Inferior parietal cortex (tissue), 1 donor: ENCODE measurements at regions not wholly inside any gene's neighbourhood (a gene's known extent, or its start where the extent isn't known, plus 50 kb on each side); places are given as distances from the start of the nearest gene placed in this dataset.

ENCODE experiments used
- DNase-seq: peaks from one replicate; pipeline ENCODE4 v3.0.0-alpha.2; 2016; ENCODE audit errors: extremely low spot score

DNA sequence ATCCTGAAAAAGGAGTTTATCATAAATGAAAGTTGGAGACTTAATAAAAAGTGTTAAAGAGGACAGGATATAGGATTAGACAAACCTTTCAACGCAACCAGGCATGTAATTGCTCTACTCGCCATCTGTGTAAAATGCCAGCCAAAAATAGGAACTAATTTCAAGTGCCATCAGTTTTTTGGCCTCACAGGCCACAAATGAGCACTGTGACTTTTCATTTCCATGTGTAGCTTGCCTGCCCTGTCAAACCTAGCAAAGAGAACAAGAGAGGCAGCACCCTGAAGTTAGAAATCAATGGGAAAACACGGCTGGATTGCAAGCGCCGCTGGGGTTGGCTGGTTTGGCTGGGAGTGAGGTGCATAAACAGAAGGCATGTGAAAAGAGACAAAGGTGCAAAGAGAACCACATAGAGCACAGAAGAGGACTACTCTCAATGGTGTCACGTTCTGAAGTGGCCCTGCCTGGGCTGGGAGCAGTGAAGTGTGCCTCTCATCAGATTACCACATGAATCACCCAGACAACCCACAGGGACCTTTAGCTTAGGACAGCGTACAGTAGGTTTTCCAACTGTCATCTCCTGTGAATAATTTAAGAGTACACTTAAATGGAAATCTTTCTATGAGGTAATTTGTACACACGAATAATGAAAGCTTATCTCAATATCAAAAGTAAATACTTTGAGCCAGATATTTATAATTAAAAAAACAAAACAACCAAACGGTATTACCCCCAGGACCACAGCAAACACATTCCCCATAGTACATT is 78.0 kb upstream of the NHSL1 start:
- no peak for DNase-seq

DNA sequence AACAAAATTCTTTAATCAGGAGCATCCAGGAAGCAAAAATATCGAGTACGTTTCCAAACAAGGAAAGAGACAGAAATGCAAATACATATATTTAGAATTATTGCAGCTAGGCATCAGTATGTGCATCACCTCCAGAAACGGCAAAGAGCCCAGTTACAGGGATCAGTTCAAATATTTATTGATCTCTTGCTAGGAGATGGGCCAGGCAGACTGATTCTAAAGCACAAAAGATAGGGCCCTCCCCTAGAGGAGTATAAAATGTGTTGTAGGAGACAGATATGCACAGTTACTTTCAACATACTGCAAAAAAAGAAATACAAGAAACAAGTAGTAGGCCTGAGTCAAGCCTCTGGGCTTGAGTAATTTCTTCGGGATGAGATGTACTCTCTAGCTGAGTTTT is 80.7 kb upstream of the NHSL1 start:
- no peak for DNase-seq

DNA sequence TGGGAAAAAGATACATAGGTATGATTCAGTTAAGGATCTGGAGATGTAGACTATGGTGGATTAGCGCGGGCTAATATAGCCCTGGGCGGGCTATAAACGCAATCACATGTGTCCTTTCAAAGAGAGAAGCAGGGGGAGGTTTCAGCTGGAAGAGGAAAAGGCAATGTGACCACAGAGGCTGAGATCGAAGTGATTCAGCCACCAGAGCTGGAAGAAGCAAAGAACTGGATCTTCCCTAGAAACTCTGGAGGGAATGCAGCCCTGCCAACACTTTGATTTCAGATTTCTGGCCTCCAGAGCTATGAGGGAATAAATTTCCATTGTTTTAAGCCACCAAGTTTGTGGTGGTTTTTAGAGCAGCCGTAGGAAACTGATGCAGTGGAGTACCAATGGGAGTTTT is 81.5 kb upstream of the NHSL1 start:
- no peak for DNase-seq

DNA sequence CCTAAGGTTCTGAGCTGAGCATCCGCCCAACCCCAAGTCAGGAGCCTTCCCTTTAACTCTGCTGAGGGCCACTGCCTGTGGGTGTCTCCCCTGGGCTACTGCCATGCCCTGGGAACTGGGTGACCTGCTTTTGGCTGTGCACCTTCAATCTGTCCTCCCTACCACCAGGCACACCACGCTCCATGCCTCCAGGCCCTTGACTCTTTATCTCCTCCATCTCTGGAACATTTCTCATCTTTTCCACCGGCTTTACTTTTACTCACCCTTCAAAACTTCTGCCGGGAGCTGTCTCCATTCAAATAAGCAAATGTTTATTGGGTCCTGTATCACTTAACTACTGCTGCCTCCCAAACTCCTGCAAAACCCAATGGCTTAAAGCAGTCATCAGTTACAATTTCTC is 83.3 kb upstream of the NHSL1 start:
- no peak for DNase-seq

DNA sequence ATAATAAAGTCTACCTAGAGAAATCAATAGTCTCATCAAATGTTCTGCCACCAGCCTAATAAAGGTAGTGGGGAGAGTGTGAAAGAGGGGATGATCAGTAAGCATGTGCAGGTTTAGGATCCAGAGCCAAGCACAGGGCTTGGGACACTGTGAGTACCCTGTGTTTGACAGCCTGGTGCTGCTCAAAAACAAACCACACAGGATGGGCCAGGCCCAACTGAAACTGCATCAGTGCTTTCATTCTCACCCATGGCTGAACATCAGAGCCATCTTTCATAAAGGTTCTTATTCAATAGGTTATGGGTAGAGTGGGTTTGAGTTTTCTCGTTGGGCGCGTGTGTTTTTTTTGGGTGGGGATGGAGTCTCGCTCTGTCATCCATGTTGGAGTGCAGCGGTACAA is 87.3 kb upstream of the NHSL1 start:
- no peak for DNase-seq

DNA sequence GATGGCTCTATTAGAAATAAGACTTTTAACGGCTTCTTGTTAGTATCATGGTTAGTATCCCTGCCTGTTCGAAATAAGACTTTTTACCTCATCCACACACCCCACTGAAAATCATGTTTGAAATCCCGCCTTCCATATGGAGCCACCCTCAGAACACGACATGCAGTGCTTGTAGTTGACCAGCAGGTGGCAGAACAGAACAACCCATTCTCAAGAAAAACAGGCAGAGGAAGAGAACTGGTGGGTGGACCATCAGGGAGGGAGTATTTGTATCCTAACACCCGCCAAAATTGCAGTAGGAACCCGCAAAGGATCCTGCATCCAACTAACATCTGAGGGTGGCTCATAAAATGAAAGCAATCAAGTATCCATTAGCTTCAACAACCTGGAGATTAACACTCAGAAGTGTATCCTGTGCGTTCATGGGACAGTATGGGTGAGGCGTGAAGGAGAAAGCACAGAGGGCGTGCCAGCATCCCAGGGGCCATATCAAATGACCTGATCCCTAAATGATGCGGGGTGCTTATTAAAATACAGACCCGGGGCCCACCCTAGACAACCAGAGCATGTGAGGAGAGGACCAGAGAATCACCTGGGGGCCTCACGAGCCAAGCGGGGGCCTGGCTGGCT is 89.6 kb upstream of the NHSL1 start:
- DNase-seq = peak; percentile 88

DNA sequence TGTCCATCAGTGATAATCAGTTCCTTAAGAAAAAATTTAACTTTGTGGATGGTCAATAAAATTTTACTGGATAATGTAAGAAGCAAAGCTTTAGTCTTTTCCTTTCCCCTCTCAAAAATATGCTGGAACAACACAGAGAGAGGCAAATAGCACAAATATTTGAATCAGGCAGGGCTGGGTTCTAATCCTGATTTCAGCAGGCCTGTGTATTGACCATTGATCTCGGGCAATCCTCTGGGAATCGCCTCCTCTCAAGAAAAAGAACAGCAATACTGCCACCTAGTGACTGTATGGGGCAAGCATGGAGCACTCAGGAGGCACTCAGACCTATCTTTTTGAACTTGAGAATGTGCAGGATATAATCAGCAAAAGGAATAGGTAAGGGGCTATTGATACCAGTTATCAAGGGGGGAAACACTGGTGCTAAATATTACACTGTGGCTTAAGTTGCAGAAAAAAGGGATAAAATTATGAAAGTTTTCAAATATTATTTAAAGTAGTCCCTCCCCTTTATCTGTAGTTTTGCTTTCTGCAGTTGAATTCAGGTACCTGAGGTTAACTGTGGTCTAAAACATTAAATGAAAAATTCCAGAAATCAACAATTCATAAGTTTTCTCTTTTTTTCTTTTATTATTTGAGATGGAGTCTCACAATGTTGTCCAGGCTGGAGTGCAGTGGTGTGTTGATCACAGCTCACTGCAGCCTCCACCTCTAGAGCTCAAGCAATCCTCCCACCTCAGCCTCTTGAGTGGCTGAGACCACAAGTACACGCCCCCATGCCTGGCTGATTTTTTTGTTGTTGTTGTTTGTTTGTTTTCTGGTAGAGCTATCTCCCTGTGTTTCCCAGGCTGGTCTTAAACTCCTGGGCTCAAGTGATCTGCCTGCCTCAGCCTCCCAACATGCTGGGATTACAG is 91.8 kb upstream of the NHSL1 start:
- DNase-seq = peak; percentile 86

DNA sequence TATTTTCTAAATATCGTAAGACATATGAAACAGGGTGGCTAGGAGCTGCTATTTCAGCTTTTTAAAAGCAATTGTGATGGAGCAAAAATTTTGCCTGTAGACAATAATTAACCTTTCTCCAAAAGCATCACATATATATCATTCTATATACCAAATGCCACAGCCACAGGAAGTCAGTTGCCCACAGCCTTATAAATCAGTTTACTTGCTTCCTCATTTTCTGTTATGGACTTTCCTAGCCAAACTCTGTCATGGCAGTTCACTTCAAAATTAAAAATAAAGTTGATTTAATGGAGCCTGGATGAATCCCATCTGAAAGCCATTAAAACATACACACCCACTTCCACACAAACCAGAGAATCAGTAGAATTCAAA is 93.4 kb upstream of the NHSL1 start:
- DNase-seq = no peak

DNA sequence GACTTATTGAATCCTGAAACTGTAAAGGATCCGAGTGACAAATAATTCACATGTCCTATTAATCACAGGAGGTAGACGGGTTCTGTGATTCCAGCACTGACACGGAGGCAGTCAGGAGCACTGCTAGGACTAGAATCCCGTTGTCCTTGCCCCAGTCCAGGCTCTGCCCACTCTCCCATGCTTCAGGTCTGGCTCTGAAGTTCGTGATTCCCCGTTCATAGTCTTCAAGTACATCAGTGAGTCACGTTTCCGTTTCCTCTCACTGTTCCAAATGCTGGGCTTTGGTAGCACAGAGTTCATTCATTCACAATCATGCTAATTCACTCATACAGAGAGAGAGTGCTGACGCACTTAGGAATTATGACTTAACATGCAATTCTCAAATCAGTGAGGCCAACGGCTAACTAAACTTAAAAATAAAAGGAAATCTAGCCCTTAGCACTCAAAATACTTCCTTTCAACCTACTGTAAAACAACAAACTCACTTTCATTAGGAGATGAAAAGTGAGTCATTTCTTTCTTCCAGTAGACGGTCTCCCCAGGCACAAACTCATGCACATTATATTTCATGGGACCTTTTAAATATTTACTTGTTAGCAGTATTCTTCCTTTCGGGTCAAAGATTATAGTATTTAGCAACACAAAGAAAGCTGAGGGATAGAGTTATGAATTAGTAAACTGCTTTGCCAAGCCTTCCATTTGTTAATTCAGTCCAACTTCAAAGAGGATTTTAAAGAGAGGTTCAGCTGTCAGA is 94.0 kb upstream of the NHSL1 start:
- no peak for DNase-seq

DNA sequence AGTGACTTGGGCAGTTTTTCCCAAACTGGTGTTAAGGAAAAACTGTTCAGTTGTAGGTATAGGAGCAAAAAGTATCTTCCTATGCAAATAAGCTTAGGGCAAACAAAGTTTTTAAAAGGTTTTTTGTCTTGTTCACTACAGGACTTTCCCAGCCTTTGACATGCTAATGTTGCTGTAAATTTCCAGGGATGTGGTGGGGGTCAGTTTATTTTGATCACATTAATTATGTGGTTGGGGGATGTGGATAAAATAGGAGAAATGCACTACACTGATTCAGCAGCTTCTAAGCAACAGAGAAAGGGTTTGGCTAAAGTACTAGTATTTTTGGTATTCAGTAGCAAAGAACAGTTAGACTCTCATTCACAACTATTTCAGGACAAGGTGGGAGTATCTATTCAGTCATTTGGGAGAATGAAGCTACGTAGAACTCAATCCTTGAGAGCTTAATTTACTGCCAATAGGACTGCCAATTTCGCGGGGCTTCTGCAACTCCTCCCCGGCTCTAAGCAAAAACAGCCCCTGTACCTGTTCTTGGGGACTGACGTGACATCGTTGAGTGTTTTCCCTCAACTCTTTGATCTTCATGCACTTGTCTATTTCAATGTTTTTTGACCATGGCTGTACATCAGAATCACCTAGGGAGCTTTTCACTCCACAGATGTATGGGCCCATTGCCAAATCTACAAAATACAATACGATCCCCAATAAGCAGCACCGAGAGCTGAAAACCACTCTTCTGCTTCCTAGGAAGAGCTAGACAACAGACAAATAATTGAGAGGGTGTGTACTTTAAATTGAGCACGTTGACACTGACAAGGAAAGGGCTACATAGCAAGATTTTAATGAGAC is 94.8 kb upstream of the NHSL1 start:
- DNase-seq = no peak

DNA sequence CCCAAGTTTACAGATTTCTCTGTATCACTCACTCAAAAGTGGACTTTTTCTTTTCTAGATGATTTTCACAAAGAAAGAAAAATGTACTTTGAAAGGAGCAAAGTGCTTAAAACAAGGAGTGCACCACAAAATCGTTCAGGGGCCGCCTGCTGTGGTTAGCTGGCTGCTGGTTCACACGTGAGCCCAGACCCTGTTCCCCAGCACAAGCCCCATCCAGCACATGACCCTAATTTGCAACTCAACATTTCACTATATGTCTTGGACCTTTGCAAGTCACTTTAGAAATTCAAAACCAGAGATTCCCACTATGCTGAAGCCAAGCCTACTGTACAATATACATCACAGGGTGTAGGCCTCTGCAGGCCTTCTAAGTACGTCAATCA is 95.5 kb upstream of the NHSL1 start:
- DNase-seq = no peak

DNA sequence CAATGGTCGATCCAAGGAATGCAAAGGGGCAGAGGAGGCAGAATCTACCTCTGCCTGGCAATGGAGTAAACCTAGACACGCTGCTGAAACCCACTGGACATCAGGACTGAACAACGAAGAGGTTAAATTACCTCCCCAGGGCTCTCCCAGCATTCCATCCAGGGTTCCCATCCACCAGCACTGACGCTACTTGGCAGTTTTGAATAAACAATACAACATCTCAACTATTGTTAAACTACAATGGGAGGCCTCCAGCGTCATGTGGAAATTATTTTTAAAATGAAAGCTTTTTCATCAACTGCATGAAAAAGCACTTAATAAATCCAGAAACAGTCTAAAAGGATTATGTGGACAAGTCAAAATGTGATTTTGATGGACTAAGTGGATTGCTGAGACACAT is 96.8 kb upstream of the NHSL1 start:
- no peak for DNase-seq

DNA sequence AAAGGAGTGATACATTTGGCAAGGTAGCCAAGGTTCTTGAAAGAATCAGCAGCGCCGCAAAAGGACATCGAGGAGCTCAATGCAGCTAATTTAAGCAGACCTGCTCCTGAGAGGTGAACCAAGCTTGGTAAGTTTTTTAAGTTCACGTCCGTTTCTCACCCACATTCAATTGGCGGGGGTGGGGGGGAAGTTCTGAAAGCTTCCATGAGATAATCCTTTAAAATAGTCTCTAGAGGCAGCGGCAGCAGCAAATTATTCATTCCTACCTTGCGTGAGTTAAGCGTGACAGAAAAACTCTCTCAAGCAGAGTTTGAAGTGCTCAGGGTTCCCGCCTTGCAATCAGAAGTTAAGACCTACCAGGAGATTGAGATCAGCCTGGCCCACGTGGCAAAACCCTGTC is 97.3 kb upstream of the NHSL1 start:
- DNase-seq = no peak

DNA sequence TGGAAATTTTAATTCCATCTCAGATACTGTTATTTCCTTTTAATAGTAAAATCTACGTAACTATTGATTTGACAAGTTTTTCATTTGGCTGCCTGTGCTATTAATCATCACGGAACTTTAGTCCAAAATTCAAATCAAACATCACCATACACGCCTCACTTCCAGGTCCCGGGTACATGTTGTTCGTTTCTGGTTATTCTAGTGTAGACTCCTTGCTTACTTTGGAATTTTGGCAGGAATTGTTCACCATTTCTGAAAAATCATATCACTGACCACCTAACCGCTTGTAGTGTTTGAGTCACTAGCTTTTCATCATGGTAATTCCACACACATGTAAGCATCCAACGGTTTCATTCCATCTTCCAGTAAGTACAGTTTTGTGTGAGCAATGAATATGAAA is 98.0 kb upstream of the NHSL1 start:
- no peak for DNase-seq

DNA sequence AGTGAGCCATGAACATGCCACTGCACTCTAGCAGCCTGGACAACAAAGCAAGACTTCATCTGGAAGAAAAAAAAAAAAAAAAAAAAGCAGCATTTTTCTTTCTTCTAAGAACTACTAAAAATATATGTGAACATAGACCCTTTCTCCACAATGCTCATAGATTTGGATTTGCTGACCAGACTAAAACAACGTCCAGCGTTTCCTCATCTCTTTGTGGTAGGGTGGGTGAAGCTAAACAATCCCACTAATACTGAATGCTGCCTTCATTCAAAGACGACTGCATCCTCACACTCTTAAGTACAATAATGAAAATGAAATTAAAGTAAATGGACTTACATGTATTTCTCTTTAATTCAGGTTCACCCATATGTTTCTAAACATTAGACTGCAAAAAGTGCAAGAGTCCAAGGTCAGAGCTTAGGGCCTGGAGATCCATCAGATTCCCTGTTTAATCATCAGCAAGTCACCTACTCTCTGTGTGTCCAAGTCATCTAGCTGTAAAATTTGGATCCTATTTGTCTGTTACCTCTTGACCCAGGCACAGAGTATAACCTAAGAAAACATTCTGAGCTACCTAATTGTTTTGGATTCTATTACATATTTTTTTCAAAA is 99.4 kb upstream of the NHSL1 start:
- no peak for DNase-seq

DNA sequence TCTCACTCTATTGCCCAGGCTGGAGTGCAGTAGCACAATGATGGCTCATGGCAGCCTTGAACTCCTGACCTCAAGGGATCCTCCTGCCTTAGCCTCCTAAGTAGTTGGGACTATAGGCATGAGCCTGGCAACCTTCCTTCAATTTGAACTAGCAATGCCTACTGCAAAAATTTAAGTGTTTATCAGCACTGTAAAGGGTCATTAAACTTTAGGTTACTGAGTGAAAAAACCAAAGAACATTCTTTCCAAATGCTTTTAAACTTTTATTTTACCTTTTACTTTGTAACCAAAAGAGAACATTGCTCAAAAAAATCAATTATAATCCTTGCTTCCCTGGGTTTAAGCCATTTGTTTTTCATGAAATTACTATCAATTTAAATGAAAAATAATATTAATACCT is 101.0 kb upstream of the NHSL1 start:
- DNase-seq = no peak

DNA sequence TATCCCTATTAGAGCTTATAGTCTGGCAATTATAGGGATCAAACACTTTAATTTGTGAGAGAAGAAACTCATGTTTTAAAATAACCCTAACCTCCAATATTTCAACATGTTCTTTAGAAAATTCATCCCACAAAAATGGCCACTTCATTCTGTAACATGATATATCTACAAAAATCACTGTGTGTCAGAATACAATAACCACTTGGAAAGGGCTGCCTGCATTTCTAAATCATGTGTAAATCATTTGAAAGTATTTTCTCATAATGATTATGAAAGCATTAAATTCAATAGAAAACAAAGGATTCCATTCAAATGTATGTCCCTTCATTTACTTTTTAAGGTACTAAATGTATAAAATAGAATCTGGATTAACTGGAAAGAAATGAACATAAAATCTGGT is 101.4 kb upstream of the NHSL1 start:
- no peak for DNase-seq

DNA sequence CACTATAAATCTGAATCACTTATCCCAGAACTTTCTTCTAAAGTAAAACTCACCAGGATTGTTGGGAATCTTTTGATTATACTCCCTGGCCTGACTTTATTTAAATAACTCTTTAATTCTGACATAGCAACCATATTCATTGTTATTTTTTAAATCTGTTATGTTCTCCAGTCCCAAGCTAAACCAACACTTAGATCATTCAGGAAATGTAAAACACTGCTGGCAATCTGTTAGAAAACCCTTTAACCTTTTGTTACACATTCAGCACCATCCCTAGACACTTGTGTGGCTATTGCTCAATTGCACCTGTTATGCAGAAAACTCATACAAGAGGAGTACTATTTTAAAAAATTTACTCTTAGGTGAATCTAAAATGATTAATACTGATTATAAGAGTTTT is 101.8 kb upstream of the NHSL1 start:
- no peak for DNase-seq

DNA sequence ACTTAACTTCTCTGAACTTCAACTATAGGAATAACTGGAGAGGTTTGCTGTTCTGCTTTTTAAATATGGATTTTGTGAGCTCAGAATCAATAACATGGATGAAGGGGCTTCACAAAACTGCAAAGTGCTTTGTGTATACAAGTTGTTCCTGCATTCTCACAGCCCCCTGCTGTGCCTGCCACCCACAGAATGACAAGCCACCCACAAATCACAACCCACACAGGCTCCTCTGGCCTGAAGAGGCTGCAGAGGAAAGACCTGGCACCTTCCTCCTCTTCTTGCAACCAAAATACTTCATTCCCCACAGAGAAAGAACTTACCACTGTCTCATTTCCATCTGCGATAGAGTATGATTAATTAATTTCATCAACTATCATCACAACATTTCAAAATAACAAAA is 106.7 kb upstream of the NHSL1 start:
- no peak for DNase-seq
